ENCODE measurements at regions not wholly inside any gene's neighbourhood (a gene's known extent, or its start where the extent isn't known, plus 50 kb on each side); places are given as distances from the start of the nearest gene placed in this dataset.
A peak's percentile ranks its signal among the peaks of the same experiment; 100 is the strongest.
"Not testable (repeated sequence)": the region's sequence is repeated elsewhere in the genome, so short reads cannot be mapped to it uniquely, and the experiment has no call there.

DNA sequence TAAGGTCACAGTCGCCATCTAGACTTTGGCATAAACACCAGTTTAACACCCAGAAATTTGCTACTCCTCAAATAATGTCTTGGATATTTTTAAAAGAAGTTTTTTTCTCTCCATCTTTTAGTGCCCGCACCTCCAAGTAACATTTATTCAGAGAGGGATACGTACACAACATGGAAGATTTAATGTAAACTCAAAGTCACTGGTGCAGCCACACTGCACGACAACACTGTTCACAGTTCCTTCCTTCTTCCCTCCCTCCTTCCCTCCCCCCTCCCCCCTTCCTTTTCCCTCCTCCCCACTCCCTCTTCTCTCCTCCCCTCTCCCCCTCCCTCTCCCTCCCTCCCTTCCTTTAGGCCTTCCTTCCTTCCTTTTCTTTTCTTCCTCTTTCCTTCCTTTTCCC lies 56.5 kb downstream of the NPPC start:
- DNase-seq (ENCODE audit: low read depth) = no peak

DNA sequence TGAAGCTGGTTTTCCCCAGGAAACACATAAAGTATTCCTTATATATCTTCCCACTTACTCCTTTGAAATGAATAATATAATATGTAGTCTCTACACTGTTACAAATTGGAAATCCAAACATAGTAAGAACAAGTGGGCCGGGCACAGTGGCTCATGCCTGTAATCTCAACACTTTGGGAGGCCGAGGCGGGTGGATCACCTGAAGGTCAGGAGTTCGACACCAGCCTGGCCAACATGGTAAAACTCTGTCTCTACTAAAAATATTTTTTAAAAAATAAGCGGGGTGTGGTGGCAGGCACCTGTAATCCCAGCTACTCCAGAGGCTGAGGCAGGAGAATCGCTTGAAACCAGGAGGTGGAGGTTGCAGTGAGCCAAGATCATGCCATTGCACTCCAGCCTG lies 57.2 kb downstream of the NPPC start:
- DNase-seq (ENCODE audit: low read depth) = not testable (repeated sequence)

DNA sequence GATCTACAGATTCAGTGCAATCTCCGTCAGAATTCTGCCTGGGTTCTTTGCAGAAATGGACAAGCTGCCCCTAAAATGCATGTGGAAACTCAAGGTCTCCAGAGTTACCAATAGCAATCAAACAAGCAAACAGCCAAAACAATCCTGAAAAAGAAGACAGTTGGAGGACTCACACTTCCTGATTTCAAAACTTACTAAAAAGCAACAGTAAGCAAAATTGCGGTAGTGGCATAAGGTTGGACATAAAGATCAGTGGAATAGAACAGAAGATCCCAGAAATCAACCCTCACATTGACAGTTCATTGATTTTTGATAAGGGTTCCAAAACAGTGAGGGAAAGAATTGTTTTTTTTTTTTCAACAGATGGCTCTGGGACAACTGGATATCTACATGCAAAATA lies 59.7 kb downstream of the NPPC start:
- no peak for DNase-seq (ENCODE audit: low read depth)

DNA sequence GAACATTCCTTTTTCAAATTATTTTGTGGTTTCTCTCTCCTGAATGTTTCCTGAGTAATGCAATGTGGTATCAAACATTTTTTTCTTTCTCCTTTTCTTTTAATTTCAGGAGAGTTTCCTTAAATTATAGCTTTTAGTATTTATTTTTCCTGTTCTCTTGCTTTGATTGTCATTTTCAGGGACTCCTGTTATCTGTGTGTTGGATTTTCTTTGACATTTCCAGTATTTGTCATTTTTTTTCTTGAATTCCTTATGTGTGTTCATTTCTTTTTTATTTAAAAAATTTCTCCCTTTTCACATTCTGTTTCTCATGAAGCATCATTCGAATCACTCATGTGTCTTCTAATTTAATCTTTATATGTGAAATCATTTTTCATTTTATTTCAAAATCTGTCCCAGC lies 61.0 kb downstream of the NPPC start:
- no peak for DNase-seq (ENCODE audit: low read depth)

DNA sequence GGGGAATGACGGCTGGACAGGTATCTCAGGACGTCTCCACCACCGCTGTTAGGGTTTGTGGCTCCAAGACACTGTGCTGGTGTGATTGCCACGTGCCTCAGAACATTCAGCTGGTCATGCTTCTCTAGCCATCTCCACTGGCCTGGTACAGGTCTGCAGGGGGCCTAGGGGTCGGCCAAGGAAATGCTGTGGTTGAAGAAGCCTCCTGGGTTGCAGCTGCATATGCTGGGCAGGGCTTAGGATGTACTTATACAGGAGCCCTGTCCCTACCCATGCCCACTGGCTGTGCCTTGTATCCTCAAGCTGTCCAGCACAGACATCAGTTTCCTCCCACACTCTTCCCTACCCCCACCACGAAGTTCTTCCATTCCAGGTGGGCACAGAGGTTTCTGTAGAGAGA lies 64.1 kb downstream of the NPPC start:
- no peak for DNase-seq (ENCODE audit: low read depth)

DNA sequence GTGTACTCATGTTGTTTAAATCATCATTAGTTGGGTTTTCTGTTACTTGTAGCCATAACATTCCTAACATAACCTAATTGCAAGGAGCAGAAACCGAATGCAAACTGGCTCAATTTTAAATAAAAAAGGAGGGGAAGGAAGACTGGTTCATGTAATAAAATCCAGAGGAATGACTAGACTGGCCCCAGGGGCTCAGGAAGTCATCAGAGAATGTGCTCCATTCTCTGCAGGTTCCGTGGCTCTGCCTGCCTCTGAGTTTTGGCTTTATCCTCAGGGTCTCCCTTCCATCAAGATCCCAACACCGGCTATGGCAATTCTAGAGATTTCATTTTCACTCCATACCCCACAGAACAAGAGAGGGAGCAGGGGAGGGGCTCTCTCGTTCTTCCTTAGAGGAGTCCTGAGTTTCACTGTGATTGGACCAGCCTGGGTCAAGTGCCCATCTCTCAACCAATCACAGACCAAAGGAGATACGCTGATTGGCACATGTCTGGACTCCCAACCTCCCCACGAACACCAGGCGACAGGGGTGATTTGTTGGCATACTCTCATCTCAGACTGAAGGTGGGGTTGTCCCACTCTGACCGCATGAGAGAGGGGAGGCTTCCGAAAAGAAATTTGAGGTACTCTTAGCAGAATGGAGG lies 64.8 kb downstream of the NPPC start:
- peak; percentile 41 for DNase-seq (ENCODE audit: low read depth)
